Lower lobe of right lung (tissue), 2 donors: ENCODE measurements at regions not wholly inside any gene's neighbourhood (a gene's known extent, or its start where the extent isn't known, plus 50 kb on each side); places are given as distances from the start of the nearest gene placed in this dataset.
A peak's percentile ranks its signal among the peaks of the same experiment; 100 is the strongest.

ENCODE experiments used
- ATAC-seq, 2 donors: fragments of 200-7000 bp; cut with Tn5 transposase; one replicate each; pipeline ENCODE4 v1.9.1; 2020 to 2022; ENCODE audit warnings: mild to moderate bottlenecking in 2 of 2, moderate library complexity in 2 of 2
- DNase-seq: peaks from one replicate; pipeline ENCODE4 v3.0.0-alpha.2; 2020
- H3K27ac ChIP-seq: fragments of 200-600 bp; one replicate; pipeline ENCODE4 v1.8.0; 2022
- H3K27me3 ChIP-seq: fragments of 200-600 bp; one replicate; pipeline ENCODE4 v1.8.0; 2022; ENCODE audit warnings: low read depth
- H3K36me3 ChIP-seq: fragments of 200-600 bp; one replicate; pipeline ENCODE4 v1.8.0; 2022; ENCODE audit warnings: mild to moderate bottlenecking
- H3K4me1 ChIP-seq: fragments of 200-600 bp; one replicate; pipeline ENCODE4 v1.8.0; 2022
- H3K4me3 ChIP-seq: fragments of 200-600 bp; one replicate; pipeline ENCODE4 v1.8.0; 2022; ENCODE audit warnings: mild to moderate bottlenecking
- H3K9me3 ChIP-seq: fragments of 200-600 bp; one replicate; pipeline ENCODE4 v1.8.0; 2022
- CTCF ChIP-seq: fragments of 200-600 bp; IDR thresholded peaks from one replicate; pipeline ENCODE4 v1.8.0; 2022; ENCODE audit warnings: antibody characterized with exemption, mild to moderate bottlenecking
- intact Hi-C: fragments of 100-400 bp; cut with DNase I; formaldehyde crosslinking; loops from one replicate; pipeline ENCODE4 v1.11.0; 2022
- donor health status: DM: no; HTN: yes; CAD: no; lungs with severe emphysema.

DNA sequence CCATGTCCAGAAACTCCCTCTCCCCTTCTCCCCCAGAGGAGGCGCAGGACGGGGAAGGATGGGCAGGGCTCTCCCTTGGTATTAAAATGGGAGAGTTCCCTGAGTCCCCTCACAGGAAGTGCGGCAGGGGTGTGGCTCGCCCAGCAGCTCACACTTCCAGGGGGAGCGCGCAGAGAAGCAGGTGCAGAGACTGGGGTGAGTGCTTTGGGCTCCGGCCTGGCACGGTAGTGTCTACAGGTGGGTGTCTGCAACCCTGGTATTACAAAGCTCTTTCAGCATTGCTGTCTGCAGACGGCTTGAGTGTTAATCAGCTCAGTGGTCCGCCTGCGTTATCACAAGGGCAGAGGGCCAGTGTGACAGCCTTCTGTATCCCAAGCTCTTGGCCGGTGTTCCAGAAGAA, 114.9 kb upstream of the FBXL7 start:
- Histone ChIP-seq H3K9me3 (no peaks in the 10 kb centered on the region), H3K27me3 (no peaks in the 10 kb centered on the region), H3K4me1 (no peaks in the 10 kb centered on the region), H3K27ac (no peak overlapping the region), H3K4me3 (no peak overlapping the region), H3K36me3 (no peaks in the 10 kb centered on the region)
- ATAC-seq (no peak), DNase-seq (no peak)
- intact Hi-C loops: no loop called here
- no peak for TF ChIP-seq CTCF

DNA sequence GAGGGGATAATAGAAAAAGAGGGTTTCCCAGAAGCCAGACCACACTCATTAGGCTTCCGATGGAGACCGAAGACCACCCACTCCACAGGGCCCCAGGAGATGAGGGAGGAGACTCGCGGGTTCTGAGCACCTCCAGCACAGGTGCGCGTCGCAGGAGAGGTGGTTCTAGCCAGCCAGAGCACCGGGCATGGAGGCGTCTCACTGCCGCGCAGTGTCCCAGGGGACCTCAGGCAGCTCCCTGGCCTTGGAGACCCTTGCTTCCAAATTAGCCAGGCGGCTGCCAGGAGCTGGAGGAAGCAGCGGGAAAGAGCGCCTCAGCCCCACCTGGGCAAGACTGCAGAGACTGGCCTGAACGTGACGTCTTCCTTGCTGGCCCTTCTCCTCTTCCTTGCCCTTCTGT, 115.4 kb upstream of the FBXL7 start:
- Histone ChIP-seq H3K4me3 (no peak overlapping the region), H3K4me1 (no peaks in the 10 kb centered on the region), H3K27ac (no peak overlapping the region), H3K27me3 (no peaks in the 10 kb centered on the region), H3K9me3 (no peaks in the 10 kb centered on the region), H3K36me3 (no peaks in the 10 kb centered on the region)
- TF ChIP-seq CTCF: no peak
- peak in 1 of 2 donors; percentile 46 for ATAC-seq
- no peak for DNase-seq
- intact Hi-C loops: no loop called here

GRCh38 chr5:15384176-15384575, 115.8 kb upstream of the FBXL7 start:
- H3K27me3 ChIP-seq: no peaks in the 10 kb centered on the region
- no peaks in the 10 kb centered on the region for H3K36me3 ChIP-seq
- no peaks in the 10 kb centered on the region for H3K9me3 ChIP-seq
- no peaks in the 10 kb centered on the region for H3K4me1 ChIP-seq
- TF ChIP-seq CTCF: no peak
- DNase-seq (no peak), ATAC-seq (no peak)
- intact Hi-C loops: no loop called here
- H3K4me3 ChIP-seq: no peak overlapping the region
- H3K27ac ChIP-seq: no peak overlapping the region

DNA sequence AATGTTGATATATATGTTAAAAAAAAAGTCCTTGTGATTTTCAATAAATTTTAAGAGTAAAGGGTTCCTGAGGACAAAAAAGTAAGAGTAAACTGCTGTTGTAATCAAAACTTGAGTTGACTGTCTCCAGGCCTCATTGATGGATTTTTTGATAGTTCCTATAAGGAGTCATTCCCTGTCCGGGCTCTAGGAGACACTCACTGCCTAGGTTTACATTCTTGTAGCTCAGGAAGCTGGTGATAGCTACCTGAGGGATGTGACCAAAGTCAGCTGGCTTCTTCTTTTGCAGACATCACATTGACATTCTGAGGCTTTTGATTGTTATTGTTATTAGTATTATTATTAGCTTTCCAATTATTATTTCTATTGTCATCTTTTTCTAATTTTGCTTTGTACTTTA, 116.5 kb upstream of the FBXL7 start:
- ATAC-seq: no peak
- Histone ChIP-seq H3K27me3 (no peaks in the 10 kb centered on the region), H3K36me3 (no peaks in the 10 kb centered on the region), H3K27ac (no peak overlapping the region), H3K4me1 (no peaks in the 10 kb centered on the region), H3K4me3 (no peak overlapping the region), H3K9me3 (no peaks in the 10 kb centered on the region)
- no peak for DNase-seq
- TF ChIP-seq CTCF: no peak
- intact Hi-C loops: no loop called here

- no peak for ATAC-seq
- Histone ChIP-seq H3K9me3 (no peaks in the 10 kb centered on the region), H3K4me1 (no peaks in the 10 kb centered on the region), H3K36me3 (no peaks in the 10 kb centered on the region), H3K27ac (no peak overlapping the region), H3K4me3 (no peak overlapping the region), H3K27me3 (no peaks in the 10 kb centered on the region)
- no peak for TF ChIP-seq CTCF
- intact Hi-C loops: no loop called here
- no peak for DNase-seq
Measured at GRCh38 chr5:15383021-15383420, 117.0 kb upstream of the FBXL7 start.
